PC-3 (cell line): ENCODE measurements at regions not wholly inside any gene's neighbourhood (a gene's known extent, or its start where the extent isn't known, plus 50 kb on each side); places are given as distances from the start of the nearest gene placed in this dataset.

ENCODE experiments used
- CTCF ChIP-seq: fragments of 300-600 bp; sonication (generic); conservative IDR thresholded peaks from 2 replicates; pipeline ENCODE4 v1.5.1; 2017; ENCODE audit warnings: antibody characterized with exemption, low read depth, mild to moderate bottlenecking, low read length
- EZH2phosphoT487 ChIP-seq: fragments of 300-600 bp; sonication (generic); IDR thresholded peaks from 2 replicates; pipeline ENCODE4 v1.6.1; 2018; ENCODE audit warnings: mild to moderate bottlenecking, antibody characterized with exemption, low read length, borderline replicate concordance

- no peak for TF ChIP-seq CTCF
- TF ChIP-seq EZH2phosphoT487: no peak
Observed at GRCh38 chr4:96063639-96064038, 223.7 kb downstream of the PDHA2 start.
